Calu3 (cell line): ENCODE measurements at regions not wholly inside any gene's neighbourhood (a gene's known extent, or its start where the extent isn't known, plus 50 kb on each side); places are given as distances from the start of the nearest gene placed in this dataset.

Experiments
- BruUV-seq: library from RNA; stranded (reverse); fragments of 400-500 nt; replicated peaks from 2 replicates; lab custom pipeline; 2021; lab: Mats Ljungman, UMichigan
- CTCF ChIA-PET: fragments of 300-600 bp; sonication (Branson Sonifier 250); formaldehyde crosslinking; loops from one replicate; lab custom pipeline; 2022; ENCODE audit warnings: antibody characterized with exemption; lab: Charles Lee
- DNase-seq: peaks from one replicate; pipeline ENCODE4 v3.0.0; 2022
- H3K27ac Mint-ChIP-seq: one replicate; pipeline ENCODE4 v1.8.0; 2022; ENCODE audit warnings: mixed read lengths; ENCODE audit not compliant: unreplicated experiment
- H3K27me3 Mint-ChIP-seq: one replicate; pipeline ENCODE4 v1.8.0; 2022; ENCODE audit warnings: mixed read lengths; ENCODE audit not compliant: unreplicated experiment
- H3K36me3 Mint-ChIP-seq: one replicate; pipeline ENCODE4 v1.8.0; 2022; ENCODE audit warnings: mild to moderate bottlenecking, moderate library complexity, mixed read lengths; ENCODE audit not compliant: insufficient read depth, unreplicated experiment
- H3K4me1 Mint-ChIP-seq: one replicate; pipeline ENCODE4 v1.8.0; 2022; ENCODE audit warnings: mild to moderate bottlenecking, low read depth, mixed read lengths; ENCODE audit not compliant: unreplicated experiment
- H3K4me3 Mint-ChIP-seq: one replicate; pipeline ENCODE4 v1.8.0; 2022; ENCODE audit warnings: mild to moderate bottlenecking, low read depth, moderate library complexity, mixed read lengths; ENCODE audit not compliant: unreplicated experiment
- H3K9me3 Mint-ChIP-seq: one replicate; pipeline ENCODE4 v1.8.0; 2022; ENCODE audit warnings: low read depth, mixed read lengths; ENCODE audit not compliant: unreplicated experiment
- intact Hi-C: fragments of 100-400 bp; cut with micrococcal nuclease; formaldehyde crosslinking; loops from one replicate; pipeline ENCODE4 v1.10.0; 2022; ENCODE audit not compliant: unreplicated experiment
- TF ChIP-seq, protein P1 (sequence below): fragments of 200-600 bp; IDR thresholded peaks from one replicate; pipeline ENCODE4 v1.8.0; 2022; ENCODE audit warnings: antibody characterized with exemption; ENCODE audit not compliant: unreplicated experiment

DNA sequence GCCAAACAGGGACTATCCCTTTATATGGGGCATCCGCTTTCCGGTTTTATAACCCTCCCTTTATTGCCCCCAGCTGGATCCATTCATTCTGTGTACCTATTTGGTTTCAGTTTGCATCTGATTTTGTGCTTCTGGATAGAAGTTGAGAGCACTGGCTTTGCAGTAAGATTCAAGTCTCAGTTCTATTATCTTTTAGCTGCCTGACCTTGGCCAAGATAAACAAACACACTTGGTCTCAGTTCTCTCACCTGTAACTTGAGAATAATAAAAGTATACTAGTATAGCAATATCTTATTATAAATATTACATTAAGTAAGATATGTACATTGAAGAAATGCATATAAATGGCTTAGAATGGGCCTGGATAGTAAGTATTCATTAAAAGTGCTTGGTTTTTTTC is 182.4 kb upstream of the TSHZ2 start:
- Mint-ChIP-seq H3K27ac (no peak overlapping the region), H3K9me3 (peaks cover 7% of the 10 kb centered on the region), H3K36me3 (no peaks in the 10 kb centered on the region), H3K27me3 (peaks cover 15% of the 10 kb centered on the region), H3K4me1 (no peaks in the 10 kb centered on the region), H3K4me3 (no peak overlapping the region)
- no peak for DNase-seq
- intact Hi-C loops = no loop called here
- CTCF ChIA-PET = no interaction called here
- TF ChIP-seq, protein P1, sequence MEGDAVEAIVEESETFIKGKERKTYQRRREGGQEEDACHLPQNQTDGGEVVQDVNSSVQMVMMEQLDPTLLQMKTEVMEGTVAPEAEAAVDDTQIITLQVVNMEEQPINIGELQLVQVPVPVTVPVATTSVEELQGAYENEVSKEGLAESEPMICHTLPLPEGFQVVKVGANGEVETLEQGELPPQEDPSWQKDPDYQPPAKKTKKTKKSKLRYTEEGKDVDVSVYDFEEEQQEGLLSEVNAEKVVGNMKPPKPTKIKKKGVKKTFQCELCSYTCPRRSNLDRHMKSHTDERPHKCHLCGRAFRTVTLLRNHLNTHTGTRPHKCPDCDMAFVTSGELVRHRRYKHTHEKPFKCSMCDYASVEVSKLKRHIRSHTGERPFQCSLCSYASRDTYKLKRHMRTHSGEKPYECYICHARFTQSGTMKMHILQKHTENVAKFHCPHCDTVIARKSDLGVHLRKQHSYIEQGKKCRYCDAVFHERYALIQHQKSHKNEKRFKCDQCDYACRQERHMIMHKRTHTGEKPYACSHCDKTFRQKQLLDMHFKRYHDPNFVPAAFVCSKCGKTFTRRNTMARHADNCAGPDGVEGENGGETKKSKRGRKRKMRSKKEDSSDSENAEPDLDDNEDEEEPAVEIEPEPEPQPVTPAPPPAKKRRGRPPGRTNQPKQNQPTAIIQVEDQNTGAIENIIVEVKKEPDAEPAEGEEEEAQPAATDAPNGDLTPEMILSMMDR = no peak
- no TSS peak for BruUV-seq

DNA sequence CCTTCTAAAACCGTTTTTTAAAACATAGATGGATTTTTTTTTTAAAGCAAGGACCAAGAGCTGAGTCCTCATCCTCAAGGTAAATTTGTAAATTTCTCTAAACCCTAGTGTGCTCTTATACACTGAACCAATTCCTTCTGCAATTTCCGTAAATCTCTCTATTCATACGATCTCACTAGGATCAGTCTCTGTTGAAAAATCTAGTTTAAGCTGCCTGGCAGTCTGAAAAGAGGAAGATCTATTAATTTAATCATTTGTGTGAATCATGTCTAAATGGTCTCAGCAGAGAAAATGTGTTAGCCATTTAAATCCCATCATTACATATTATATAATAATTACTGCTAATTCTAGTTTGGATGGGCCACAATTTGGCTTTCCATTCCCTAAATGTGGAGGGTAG is 184.2 kb upstream of the TSHZ2 start:
- peaks cover 9% of the 10 kb centered on the region for H3K9me3 Mint-ChIP-seq
- no TSS peak for BruUV-seq
- no peak overlapping the region for H3K4me3 Mint-ChIP-seq
- H3K27me3 Mint-ChIP-seq = peaks cover 15% of the 10 kb centered on the region
- H3K27ac Mint-ChIP-seq = no peak overlapping the region
- intact Hi-C loops = no loop called here
- H3K36me3 Mint-ChIP-seq = no peaks in the 10 kb centered on the region
- no peak for DNase-seq
- TF ChIP-seq, protein P1 = no peak
- CTCF ChIA-PET = no interaction called here
- H3K4me1 Mint-ChIP-seq = no peaks in the 10 kb centered on the region

DNA sequence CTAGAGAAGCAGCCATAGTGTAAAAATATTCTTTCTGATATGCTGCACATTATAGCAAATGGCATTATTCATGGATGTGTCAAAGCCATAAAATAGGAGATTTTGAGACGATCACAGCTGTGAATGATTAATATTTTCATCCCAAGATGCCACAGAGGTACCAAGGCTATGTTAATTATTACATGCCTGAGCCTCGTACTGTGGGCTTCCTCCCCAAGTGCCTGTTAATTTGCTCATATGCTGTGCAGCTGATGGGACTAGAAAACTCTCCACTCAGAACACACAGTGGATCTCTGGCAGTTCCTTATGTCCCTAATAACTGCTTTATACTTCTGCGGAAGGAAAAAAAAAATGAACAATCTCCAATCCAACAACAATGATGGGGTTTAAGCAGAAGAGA is 184.9 kb upstream of the TSHZ2 start:
- CTCF ChIA-PET = no interaction called here
- no peaks in the 10 kb centered on the region for H3K36me3 Mint-ChIP-seq
- H3K27me3 Mint-ChIP-seq = peaks cover 15% of the 10 kb centered on the region
- no peak overlapping the region for H3K4me3 Mint-ChIP-seq
- no peaks in the 10 kb centered on the region for H3K4me1 Mint-ChIP-seq
- no peak overlapping the region for H3K27ac Mint-ChIP-seq
- intact Hi-C loops = no loop called here
- TF ChIP-seq, protein P1 = no peak
- BruUV-seq = no TSS peak
- no peak for DNase-seq
- H3K9me3 Mint-ChIP-seq = peaks cover 9% of the 10 kb centered on the region

DNA sequence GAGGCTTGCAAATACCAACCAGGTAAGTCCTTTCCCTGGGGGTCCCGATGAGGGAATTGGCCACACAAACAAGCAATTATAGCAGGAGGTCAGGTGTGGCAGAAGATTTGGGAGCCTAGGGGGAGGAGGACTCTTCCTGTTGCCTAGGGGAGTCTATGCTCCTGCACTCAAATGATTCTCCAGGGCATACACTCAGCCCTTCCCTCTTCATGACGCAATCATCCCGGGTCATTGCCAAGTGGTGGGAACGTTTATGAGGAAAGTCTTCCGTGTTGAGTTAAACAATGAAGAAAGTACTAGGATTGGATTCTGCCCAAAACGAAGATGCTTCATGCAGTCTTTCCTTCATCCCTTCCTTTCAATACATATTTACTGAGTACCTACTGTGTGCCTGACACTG is 186.5 kb upstream of the TSHZ2 start:
- Mint-ChIP-seq H3K4me3 (no peak overlapping the region), H3K4me1 (no peaks in the 10 kb centered on the region), H3K36me3 (no peaks in the 10 kb centered on the region), H3K9me3 (peaks cover 9% of the 10 kb centered on the region), H3K27me3 (peaks cover 15% of the 10 kb centered on the region), H3K27ac (no peak overlapping the region)
- BruUV-seq = no TSS peak
- TF ChIP-seq, protein P1 = no peak
- intact Hi-C loops = no loop called here
- CTCF ChIA-PET = no interaction called here
- DNase-seq = no peak
